Gastroesophageal sphincter (tissue), 3 donors: ENCODE measurements at regions not wholly inside any gene's neighbourhood (a gene's known extent, or its start where the extent isn't known, plus 50 kb on each side); places are given as distances from the start of the nearest gene placed in this dataset.

Experiments
- CTCF ChIP-seq, 4 experiments: fragments of 200-600 bp in 2 of 4; fragments of 450-650 bp in 2 of 4; sonication (generic) in 1 of 4; IDR thresholded peaks; one replicate each; pipeline ENCODE4 v1.5.1; 2017 to 2019; ENCODE audit warnings: antibody characterized with exemption in 4 of 4, mild to moderate bottlenecking in 2 of 4, moderate library complexity in 2 of 4
- EP300 ChIP-seq: sonication (generic); formaldehyde crosslinking; IDR thresholded peaks from one replicate; pipeline ENCODE4 v1.6.1; 2017; ENCODE audit warnings: antibody characterized with exemption, mild to moderate bottlenecking
- POLR2A ChIP-seq, 2 donors: fragments of 450-650 bp; IDR thresholded peaks; one replicate each; pipeline ENCODE4 v1.6.1; 2017; ENCODE audit warnings: antibody characterized with exemption in 2 of 2, mild to moderate bottlenecking in 2 of 2, moderate library complexity in 1 of 2
- POLR2AphosphoS5 ChIP-seq: sonication (generic); formaldehyde crosslinking; IDR thresholded peaks from one replicate; pipeline ENCODE4 v1.6.1; 2017; ENCODE audit warnings: antibody characterized with exemption

DNA sequence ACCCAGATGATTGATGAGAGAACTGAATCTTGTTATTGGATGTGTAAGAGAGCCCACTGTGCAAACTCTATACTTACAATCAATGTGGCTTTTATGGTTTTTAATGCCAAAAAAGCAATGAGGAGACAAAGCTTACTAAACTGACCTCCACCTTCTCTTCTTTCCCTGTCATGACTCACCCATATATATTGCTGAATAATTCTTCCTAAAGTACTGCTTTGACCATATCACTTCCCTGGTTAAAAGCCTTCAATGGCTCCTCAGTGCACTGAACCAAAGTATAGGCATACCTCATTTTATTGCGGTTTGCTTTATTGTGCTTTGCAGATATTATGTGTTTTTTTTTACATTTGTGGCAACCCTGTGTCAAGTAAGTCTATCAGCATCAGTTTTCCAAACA is 138.4 kb upstream of the PELI2 start:
- TF ChIP-seq CTCF (IDR thresholded peaks at IDR 0.05), result no peak
- TF ChIP-seq EP300, result no peak
- TF ChIP-seq POLR2AphosphoS5, result no peak
- TF ChIP-seq POLR2A (IDR thresholded peaks at IDR 0.05), result no peak
